ENCODE measurements at regions not wholly inside any gene's neighbourhood (a gene's known extent, or its start where the extent isn't known, plus 50 kb on each side); places are given as distances from the start of the nearest gene placed in this dataset.

DNA sequence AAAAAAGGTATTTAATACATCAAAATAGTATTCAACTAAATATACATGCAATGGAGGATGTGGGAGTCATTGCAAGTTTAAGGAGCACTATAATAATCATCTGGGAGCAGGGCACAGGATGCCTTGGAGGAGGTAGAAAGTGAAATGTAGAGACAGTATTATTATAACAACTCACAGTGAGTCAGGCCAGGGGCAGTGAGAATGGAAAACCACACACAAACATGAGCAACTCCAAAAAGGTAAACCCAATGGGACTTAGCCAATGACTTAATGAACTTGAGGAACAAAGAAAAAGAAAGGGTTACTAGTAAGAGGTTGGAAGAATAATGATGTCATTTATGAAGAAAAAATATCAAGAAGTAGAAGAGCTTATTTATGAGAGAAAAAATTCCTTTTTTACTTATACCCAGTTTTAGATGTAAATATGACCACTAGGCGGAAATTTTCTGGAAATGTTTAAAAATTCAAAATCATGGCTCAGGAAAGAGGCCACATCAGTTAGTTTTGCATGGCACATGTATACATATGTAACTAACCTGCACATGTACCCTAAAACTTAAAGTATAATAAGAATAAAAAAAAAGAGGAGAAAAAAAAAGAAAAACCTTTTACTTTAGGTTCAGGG lies 389.3 kb downstream of the SUCLA2 start:
- Histone ChIP-seq H3K9ac (ENCODE audit: low read length) (no peak overlapping the region), H3K36me3 (ENCODE audit: control insufficient read depth, insufficient read depth, low read length, severe bottlenecking) (no peaks in the 10 kb centered on the region)

DNA sequence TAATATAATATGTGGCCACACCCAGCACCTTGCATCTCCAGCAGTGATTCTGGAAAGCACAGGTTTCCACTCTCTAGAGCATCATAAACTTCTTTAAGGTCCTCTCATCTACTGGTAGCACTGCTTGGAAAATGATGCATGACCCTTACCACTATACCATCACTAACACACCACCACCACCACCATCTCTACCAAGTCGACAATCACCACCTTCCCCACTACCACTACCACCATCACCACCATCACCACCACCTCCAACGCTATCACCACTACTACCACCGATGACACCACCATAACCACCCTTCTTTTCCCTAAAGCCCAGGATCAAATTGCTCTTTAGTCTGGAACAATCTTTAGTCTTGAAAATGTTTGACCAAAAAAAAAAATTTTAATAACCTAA lies 390.4 kb downstream of the SUCLA2 start:
- H3K36me3 ChIP-seq (ENCODE audit: control insufficient read depth, insufficient read depth, low read length, severe bottlenecking) = no peaks in the 10 kb centered on the region
- no peaks in the 10 kb centered on the region for H3K4me1 ChIP-seq (ENCODE audit: control insufficient read depth, insufficient read depth, low read length)
- H3K27me3 ChIP-seq (replicated peaks; ENCODE audit: control insufficient read depth, insufficient read depth, low read length) = no peaks in the 10 kb centered on the region
- no peak overlapping the region for H3K9ac ChIP-seq (ENCODE audit: low read length)
- peaks cover 6% of the 10 kb centered on the region for H3K9me3 ChIP-seq (ENCODE audit: control insufficient read depth, low read length)
- DNase-seq (ENCODE audit: low read depth) = no peak
- no peak overlapping the region for H3K4me3 ChIP-seq (ENCODE audit: low read length)

More for the DNA sequence above, 389.3 kb downstream of the SUCLA2 start:
- Histone ChIP-seq H3K4me1 (ENCODE audit: control insufficient read depth, insufficient read depth, low read length) (no peaks in the 10 kb centered on the region), H3K9me3 (ENCODE audit: control insufficient read depth, low read length) (peaks cover 5% of the 10 kb centered on the region), H3K4me3 (ENCODE audit: low read length) (no peak overlapping the region), H3K27me3 (replicated peaks; ENCODE audit: control insufficient read depth, insufficient read depth, low read length) (no peaks in the 10 kb centered on the region)
- no peak for DNase-seq (ENCODE audit: low read depth)

DNA sequence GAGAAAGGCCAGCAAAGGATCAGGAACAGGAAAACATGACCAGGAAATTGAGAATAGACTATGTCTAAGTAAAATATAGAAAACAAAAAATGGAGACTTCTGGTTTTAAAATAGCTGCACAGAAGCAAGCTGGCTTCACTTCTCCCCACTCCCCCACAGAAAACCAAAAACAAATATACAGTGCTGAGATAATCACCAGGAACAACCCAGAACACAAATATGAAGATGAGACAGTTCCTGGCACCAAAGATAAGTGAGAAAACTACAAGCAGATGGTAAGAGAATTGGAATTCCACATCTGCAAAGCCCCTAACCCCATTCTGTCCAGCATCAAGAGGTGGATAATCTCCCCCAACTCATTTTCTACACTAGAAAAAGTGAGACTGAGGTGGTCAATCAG lies 397.7 kb downstream of the SUCLA2 start:
- H3K36me3 ChIP-seq (ENCODE audit: control insufficient read depth, insufficient read depth, low read length, severe bottlenecking) = no peaks in the 10 kb centered on the region
- DNase-seq (ENCODE audit: low read depth) = no peak
- no peak overlapping the region for H3K9ac ChIP-seq (ENCODE audit: low read length)
- H3K4me1 ChIP-seq (ENCODE audit: control insufficient read depth, insufficient read depth, low read length) = no peaks in the 10 kb centered on the region
- H3K9me3 ChIP-seq (ENCODE audit: control insufficient read depth, low read length) = peaks cover 7% of the 10 kb centered on the region
- H3K27me3 ChIP-seq (replicated peaks; ENCODE audit: control insufficient read depth, insufficient read depth, low read length) = no peaks in the 10 kb centered on the region
- H3K4me3 ChIP-seq (ENCODE audit: low read length) = no peak overlapping the region

DNA sequence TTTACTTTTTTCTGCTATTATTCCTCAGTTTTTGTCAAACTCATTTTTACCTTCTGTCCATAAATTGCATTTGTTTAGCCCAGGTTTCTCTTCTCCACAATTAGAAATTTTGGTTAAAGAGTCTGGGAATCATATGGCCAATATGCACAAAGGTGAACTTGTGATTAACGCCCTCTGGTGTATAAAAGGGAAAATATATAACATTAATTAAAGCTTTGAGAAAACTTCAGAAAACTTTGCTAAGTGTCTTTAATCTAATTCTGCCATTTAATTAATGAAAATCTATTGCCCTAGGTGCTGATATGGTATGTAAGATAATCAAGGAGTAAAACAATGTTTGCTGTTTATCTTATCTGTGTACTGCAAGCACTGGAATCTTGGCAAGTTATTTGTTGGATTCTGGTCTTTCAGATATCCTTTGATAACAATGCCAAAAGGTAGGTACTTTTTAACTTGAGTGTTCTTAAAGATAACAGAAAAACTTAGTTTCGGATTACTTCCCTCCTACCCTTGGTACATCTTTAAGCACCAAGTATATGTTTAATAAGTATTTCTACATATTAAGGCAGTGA lies 402.6 kb downstream of the SUCLA2 start:
- no peak overlapping the region for H3K4me3 ChIP-seq (ENCODE audit: low read length)
- H3K9me3 ChIP-seq (ENCODE audit: control insufficient read depth, low read length) = peaks cover 16% of the 10 kb centered on the region
- H3K9ac ChIP-seq (ENCODE audit: low read length) = no peak overlapping the region
- no peaks in the 10 kb centered on the region for H3K36me3 ChIP-seq (ENCODE audit: control insufficient read depth, insufficient read depth, low read length, severe bottlenecking)
- DNase-seq (ENCODE audit: low read depth) = peak; percentile 44
- peaks cover 3% of the 10 kb centered on the region for H3K4me1 ChIP-seq (ENCODE audit: control insufficient read depth, insufficient read depth, low read length)
- H3K27me3 ChIP-seq (replicated peaks; ENCODE audit: control insufficient read depth, insufficient read depth, low read length) = no peaks in the 10 kb centered on the region

DNA sequence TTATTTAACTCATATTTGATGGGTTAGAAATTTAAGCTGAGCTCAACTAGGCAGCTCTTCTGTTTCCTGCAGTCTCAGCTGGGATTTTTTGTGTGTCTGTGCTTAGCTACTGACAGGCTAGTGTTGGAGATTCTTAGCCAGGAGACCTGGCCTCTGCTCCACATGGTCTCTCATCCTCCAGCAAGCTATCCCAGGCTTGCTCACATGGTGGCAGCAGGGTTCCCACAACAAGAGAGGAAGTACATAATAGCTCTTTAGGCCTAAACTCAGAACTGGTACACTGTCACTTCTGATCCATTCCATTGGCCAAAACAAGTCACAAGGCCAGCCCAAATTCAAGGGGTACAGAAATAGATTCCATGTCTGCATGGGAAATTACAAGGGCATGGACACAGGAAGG lies 406.2 kb downstream of the SUCLA2 start:
- no peaks in the 10 kb centered on the region for H3K36me3 ChIP-seq (ENCODE audit: control insufficient read depth, insufficient read depth, low read length, severe bottlenecking)
- no peak for DNase-seq (ENCODE audit: low read depth)
- H3K9ac ChIP-seq (ENCODE audit: low read length) = no peak overlapping the region
- H3K9me3 ChIP-seq (ENCODE audit: control insufficient read depth, low read length) = peaks cover 19% of the 10 kb centered on the region
- H3K4me3 ChIP-seq (ENCODE audit: low read length) = no peak overlapping the region
- peaks cover 3% of the 10 kb centered on the region for H3K4me1 ChIP-seq (ENCODE audit: control insufficient read depth, insufficient read depth, low read length)
- H3K27me3 ChIP-seq (replicated peaks; ENCODE audit: control insufficient read depth, insufficient read depth, low read length) = no peaks in the 10 kb centered on the region

DNA sequence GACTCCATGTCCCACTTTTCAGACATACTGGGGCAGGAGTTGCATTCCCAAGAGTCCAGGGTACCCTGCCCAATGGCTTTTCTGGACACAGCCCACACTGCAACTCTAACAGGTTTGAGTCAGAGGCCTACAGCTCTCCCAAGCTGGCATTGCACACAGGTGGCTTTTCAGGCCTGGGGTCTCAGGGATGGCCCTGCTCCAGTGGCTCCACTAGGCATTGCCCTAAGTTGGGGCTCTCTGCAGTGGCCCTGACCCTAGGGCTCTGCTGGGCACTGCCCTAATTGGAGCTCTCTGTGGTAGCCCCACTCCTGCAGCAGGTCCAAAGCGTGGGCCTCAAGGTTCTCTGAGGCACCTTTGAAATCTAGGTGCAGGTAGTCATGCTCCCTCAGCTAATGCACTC lies 408.8 kb downstream of the SUCLA2 start:
- DNase-seq (ENCODE audit: low read depth) = no peak
- H3K4me3 ChIP-seq (ENCODE audit: low read length) = no peak overlapping the region
- H3K4me1 ChIP-seq (ENCODE audit: control insufficient read depth, insufficient read depth, low read length) = no peaks in the 10 kb centered on the region
- H3K9me3 ChIP-seq (ENCODE audit: control insufficient read depth, low read length) = peaks cover 19% of the 10 kb centered on the region
- no peaks in the 10 kb centered on the region for H3K27me3 ChIP-seq (replicated peaks; ENCODE audit: control insufficient read depth, insufficient read depth, low read length)
- no peak overlapping the region for H3K9ac ChIP-seq (ENCODE audit: low read length)
- no peaks in the 10 kb centered on the region for H3K36me3 ChIP-seq (ENCODE audit: control insufficient read depth, insufficient read depth, low read length, severe bottlenecking)

DNA sequence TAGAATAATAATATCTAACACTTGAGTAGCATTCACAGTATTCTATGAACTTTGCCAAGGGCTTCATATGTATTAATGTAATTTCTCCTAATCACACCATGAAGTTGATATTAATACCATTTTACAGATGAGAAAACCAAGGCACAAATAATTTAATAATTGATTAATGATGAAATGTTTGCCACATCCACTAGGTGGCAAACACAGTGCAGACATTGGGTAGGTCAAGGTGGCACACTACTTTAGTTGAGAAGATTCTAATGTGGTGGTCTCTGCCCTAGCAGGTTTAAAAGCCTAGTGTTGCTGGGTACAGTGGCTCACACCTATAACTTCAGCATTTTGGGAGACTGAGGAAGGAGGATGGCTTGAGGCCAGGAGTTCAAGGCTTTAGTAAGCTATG lies 412.4 kb downstream of the SUCLA2 start:
- DNase-seq (ENCODE audit: low read depth) = no peak
- Histone ChIP-seq H3K36me3 (ENCODE audit: control insufficient read depth, insufficient read depth, low read length, severe bottlenecking) (no peaks in the 10 kb centered on the region), H3K9ac (ENCODE audit: low read length) (no peak overlapping the region), H3K4me1 (ENCODE audit: control insufficient read depth, insufficient read depth, low read length) (no peaks in the 10 kb centered on the region), H3K4me3 (ENCODE audit: low read length) (no peak overlapping the region), H3K27me3 (replicated peaks; ENCODE audit: control insufficient read depth, insufficient read depth, low read length) (no peaks in the 10 kb centered on the region), H3K9me3 (ENCODE audit: control insufficient read depth, low read length) (peaks cover 6% of the 10 kb centered on the region)

DNA sequence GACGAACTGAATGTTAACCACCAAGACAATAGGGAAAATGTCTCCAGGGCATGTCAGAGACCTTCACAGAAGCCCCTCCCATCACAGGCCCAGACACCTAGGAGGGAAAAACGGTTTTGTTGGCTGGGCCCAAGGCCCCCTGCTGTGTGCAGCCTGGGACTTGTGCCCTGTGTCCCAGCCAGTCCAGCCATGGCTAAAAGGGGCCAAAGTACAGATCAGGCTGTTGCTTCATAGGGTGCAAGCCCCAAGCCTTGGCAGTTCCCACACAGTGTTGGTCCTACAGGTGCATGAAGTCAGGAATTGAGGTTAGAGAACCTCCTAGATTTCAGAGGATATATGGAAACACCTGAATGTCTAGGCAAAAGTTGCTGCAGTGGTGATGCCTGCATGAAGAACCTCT lies 428.7 kb downstream of the SUCLA2 start:
- H3K27me3 ChIP-seq (replicated peaks; ENCODE audit: control insufficient read depth, insufficient read depth, low read length) = no peaks in the 10 kb centered on the region
- no peak overlapping the region for H3K4me3 ChIP-seq (ENCODE audit: low read length)
- H3K9ac ChIP-seq (ENCODE audit: low read length) = no peak overlapping the region
- H3K4me1 ChIP-seq (ENCODE audit: control insufficient read depth, insufficient read depth, low read length) = no peaks in the 10 kb centered on the region
- H3K36me3 ChIP-seq (ENCODE audit: control insufficient read depth, insufficient read depth, low read length, severe bottlenecking) = no peaks in the 10 kb centered on the region
- H3K9me3 ChIP-seq (ENCODE audit: control insufficient read depth, low read length) = peaks cover 44% of the 10 kb centered on the region
- no peak for DNase-seq (ENCODE audit: low read depth)

DNA sequence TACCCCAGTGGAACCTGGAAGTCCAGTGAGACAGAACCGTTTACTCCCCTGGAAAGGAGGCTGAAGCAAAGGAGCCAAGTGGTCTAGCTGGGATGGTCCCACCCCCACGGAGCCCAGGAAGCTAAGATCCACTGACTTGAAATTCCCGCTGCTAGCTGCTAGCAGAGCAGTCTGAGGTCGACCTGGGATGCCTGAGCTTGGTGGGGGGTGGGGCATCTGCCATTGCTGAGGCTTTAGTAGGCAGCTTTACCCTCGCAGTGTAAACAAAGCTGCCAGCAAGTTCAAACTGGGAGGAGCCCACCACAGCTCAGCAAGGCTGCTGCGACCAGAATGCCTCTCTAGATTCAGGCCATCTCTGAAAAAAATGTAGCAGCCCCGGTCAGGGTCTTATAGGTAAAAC lies 437.0 kb downstream of the SUCLA2 start:
- H3K4me3 ChIP-seq (ENCODE audit: low read length) = no peak overlapping the region
- H3K9me3 ChIP-seq (ENCODE audit: control insufficient read depth, low read length) = peaks cover 13% of the 10 kb centered on the region
- DNase-seq (ENCODE audit: low read depth) = no peak

DNA sequence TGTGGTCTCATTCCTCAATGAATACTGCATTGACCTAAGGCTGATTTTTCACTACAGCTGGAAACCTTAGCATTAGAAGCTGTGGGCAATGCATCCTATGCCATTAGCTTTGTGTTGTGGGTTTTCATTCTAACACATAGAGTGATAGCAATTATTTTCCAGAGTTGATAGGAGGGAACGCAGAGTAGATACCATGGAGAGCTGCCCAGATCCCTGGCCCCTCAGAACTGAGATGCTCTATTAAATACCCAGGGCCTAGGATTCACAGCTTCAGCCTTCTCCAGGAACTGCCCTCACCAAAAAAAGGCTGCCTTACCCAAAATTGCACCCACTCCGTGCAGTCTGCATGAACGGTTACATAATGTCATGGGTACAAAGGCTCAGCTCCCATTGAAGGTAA lies 444.4 kb downstream of the SUCLA2 start:
- Histone ChIP-seq H3K4me3 (ENCODE audit: low read length) (no peak overlapping the region), H3K27me3 (replicated peaks; ENCODE audit: control insufficient read depth, insufficient read depth, low read length) (no peaks in the 10 kb centered on the region), H3K9me3 (ENCODE audit: control insufficient read depth, low read length) (no peaks in the 10 kb centered on the region), H3K4me1 (ENCODE audit: control insufficient read depth, insufficient read depth, low read length) (no peaks in the 10 kb centered on the region), H3K9ac (ENCODE audit: low read length) (no peak overlapping the region), H3K36me3 (ENCODE audit: control insufficient read depth, insufficient read depth, low read length, severe bottlenecking) (no peaks in the 10 kb centered on the region)
- DNase-seq (ENCODE audit: low read depth) = no peak

More for the DNA sequence above, 437.0 kb downstream of the SUCLA2 start:
- Histone ChIP-seq H3K4me1 (ENCODE audit: control insufficient read depth, insufficient read depth, low read length) (no peaks in the 10 kb centered on the region), H3K27me3 (replicated peaks; ENCODE audit: control insufficient read depth, insufficient read depth, low read length) (no peaks in the 10 kb centered on the region), H3K36me3 (ENCODE audit: control insufficient read depth, insufficient read depth, low read length, severe bottlenecking) (no peaks in the 10 kb centered on the region), H3K9ac (ENCODE audit: low read length) (no peak overlapping the region)

DNA sequence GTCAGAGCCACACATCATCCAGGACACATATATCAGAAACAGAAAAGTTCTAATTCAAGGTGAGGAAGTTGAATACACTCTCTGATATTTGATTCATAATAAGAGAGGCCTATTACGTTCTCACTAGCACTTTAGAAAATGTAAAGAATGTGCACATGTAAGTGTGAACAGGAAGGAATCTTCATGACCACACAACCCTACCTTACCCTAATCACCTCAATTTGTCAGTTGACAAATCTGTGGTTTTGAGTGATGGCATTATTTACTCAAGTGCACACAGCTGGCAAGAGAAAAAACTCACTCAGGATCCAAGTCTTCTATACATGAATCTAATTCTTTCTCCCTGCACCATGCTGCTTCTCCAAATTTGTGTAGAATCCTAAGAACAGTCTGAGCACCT lies 445.8 kb downstream of the SUCLA2 start:
- no peak for DNase-seq (ENCODE audit: low read depth)
- H3K9ac ChIP-seq (ENCODE audit: low read length) = no peak overlapping the region
- no peaks in the 10 kb centered on the region for H3K9me3 ChIP-seq (ENCODE audit: control insufficient read depth, low read length)
- H3K27me3 ChIP-seq (replicated peaks; ENCODE audit: control insufficient read depth, insufficient read depth, low read length) = no peaks in the 10 kb centered on the region
- H3K4me1 ChIP-seq (ENCODE audit: control insufficient read depth, insufficient read depth, low read length) = no peaks in the 10 kb centered on the region
- H3K4me3 ChIP-seq (ENCODE audit: low read length) = no peak overlapping the region
- no peaks in the 10 kb centered on the region for H3K36me3 ChIP-seq (ENCODE audit: control insufficient read depth, insufficient read depth, low read length, severe bottlenecking)
